Activated CD4-positive, alpha-beta T cell treated with anti-CD3 and anti-CD28 coated beads, Interleukin-2, amount 50 U/mL, for 24 hours (primary cell): ENCODE measurements at regions not wholly inside any gene's neighbourhood (a gene's known extent, or its start where the extent isn't known, plus 50 kb on each side); places are given as distances from the start of the nearest gene placed in this dataset.

Experiments
- DNase-seq, 2 donors: peaks; one replicate each; pipeline ENCODE4 v3.0.0-alpha.2; 2020; ENCODE audit warnings: low read depth in 1 of 2, low spot score in 1 of 2

- DNase-seq: no peak
Observed at GRCh38 chr15:35657679-35658311, 111.8 kb upstream of the DPH6 start.

DNA sequence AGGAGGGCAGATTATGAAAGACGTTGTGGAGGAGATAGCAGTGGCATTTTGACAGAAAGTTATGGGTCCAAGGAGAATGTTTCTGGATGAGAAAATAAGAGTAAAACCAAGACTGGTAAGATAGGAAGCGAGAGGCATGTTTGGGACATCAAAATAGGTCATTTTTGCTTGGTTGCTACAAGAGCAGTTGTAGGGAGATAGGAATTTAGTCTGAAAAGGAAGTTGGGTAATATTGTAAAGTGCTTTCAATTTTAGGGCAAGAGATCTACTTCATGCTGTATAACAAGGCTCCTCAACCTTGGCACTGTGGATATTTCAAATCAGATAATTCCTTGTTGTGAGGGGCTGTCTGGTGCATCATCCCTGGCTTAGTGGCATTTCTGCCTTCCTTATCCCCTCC, 118.0 kb upstream of the DPH6 start:
- DNase-seq: no peak

GRCh38 chr15:35665896-35666536, 120.1 kb upstream of the DPH6 start:
- DNase-seq: no peak

DNA sequence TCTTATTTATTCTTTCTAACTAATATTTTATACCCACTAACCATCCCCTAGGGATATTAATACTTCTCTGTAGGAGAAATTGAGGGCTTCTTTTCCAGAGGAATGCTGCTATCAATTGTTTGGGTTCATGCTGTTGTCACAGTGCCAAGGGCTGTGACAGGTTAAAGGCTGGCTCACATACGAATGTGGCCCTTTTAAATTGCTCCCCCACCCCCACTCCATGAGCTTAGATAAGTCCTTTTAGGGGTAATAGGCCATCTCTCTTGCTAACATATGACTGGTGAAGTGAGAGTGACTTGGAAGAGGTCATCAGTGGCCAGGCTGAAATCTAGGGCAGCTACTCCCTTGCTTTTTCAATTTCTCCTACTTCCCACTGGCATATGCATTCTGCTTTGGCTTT, 121.9 kb upstream of the DPH6 start:
- no peak for DNase-seq

DNA sequence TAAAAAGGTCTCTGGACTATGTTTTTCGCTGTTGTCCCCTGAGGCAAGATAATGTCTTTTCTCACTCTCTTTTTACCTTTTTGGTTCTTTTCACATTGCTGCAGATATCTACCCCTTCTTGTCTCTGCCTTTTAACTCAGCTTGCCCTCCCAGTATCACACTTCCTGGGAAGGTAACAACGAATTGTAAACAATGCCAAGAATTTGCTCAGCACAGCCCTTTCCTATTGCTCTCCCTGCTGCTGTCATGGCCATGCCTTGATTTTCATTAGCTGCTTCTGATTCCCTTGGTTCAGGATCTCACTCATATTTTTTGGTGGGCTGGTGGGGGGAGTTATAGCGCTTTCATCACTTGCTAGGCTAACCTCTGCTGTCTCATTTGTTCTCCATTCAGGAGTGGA, 123.1 kb upstream of the DPH6 start:
- DNase-seq: no peak

GRCh38 chr15:35669432-35670045, 123.6 kb upstream of the DPH6 start:
- no peak for DNase-seq

- DNase-seq: no peak
Observed at GRCh38 chr15:35671197-35671596, 125.2 kb upstream of the DPH6 start.

DNA sequence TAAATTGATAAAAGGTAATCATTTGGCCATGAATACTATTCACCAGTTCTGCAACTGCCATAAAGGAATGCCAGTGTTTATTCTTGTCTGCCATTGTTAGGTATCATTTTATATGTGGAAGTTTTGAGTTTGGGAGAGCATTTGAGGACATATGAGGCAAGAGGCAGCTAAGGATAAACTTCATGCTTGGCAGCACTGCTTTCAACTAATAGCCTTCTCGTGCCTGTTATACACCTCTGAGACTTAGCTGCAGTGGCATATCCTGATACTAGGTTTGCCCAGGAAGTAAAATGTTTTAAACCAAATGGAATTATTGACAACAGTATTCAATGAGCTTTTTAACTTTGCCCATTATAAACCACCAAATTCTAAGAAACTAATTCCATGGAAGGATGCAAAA, 126.0 kb upstream of the DPH6 start:
- DNase-seq: no peak

DNA sequence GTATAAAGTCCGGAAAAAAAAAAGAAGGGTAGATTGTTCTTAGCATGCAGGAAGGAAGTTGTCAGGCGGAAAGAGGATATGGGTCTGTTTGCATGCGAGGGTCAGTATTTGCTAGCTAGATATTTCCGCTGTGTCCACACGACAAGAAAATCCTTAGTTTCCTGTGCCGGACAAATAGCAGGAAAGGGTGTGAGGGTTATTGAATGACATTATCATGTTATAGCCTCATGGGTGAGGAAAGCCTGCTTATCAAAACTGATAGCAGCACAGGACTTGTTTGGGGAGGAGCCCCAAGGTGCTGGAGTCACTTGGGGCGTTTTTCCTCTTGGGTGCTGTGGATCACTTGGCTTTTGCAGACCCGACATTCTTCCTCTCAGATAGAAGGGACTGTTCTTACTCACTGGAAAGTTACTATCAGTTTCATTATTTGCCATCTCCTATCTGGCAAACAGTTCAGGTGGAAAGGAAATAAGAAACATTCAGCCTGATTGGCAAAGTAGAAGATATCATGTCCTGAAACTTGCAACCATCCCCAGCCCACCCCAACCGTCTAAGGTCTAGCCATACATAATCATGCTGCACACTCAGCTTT, 127.2 kb upstream of the DPH6 start:
- no peak for DNase-seq

- no peak for DNase-seq
Observed at GRCh38 chr15:35674873-35675781, 129.2 kb upstream of the DPH6 start.

DNA sequence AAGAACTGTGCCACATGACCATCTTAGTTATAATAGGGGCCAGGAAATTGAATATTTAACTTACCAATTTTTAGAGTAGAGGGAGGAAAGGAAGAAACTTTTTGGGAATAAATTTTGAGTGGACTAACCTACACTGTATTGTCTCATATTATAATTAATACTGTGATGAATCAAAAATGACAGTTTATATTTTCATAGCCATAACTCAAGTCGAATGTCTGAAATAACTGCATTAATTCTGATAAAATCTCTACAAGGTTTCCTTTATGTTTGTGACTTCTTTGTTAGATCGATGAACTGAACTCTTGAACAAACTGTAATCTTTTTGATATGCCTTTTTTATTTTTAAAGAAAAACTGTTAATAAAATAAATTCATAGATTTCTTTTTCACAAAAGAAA, 132.8 kb upstream of the DPH6 start:
- DNase-seq: no peak

DNA sequence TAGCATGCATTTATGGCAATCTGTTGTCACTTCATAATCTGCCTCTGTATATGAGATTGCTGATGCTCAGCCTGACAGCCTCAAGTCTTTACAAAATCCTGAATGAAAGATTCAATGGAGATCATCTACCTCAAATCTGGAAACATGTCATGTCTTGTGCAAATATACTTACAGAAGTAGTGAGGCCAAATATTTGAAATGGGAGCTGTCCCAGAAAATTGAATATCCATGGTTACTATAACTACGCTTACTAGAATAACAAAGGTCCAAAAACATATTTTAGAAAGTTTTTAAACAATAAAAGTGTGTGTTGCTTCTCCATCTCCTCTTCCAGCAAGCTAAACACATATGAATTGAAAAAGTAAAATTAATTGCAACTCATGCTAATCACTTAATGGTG, 133.2 kb upstream of the DPH6 start:
- no peak for DNase-seq

DNA sequence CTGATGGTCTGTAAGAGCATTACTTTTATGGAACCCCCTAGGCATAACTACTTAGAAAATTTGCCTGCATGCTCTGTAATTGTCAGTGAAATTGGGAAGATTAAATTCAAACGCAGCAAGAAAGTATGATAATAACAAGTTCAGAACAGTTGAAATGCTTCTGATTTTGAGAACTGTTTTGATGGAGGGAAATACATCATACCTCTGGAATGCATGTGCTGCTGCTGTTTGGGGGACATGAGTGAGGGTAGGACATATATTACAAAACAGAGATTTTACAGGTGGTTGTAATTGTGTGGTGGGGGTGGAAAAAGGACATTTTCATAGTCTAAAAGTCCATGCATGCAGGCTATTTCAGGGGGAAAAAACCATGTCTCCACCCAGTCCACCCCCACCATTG, 135.0 kb upstream of the DPH6 start:
- DNase-seq: no peak

- DNase-seq: no peak
Observed at GRCh38 chr15:35686347-35686746, 140.4 kb upstream of the DPH6 start.

- no peak for DNase-seq
Observed at GRCh38 chr15:35689266-35689665, 143.3 kb upstream of the DPH6 start.

DNA sequence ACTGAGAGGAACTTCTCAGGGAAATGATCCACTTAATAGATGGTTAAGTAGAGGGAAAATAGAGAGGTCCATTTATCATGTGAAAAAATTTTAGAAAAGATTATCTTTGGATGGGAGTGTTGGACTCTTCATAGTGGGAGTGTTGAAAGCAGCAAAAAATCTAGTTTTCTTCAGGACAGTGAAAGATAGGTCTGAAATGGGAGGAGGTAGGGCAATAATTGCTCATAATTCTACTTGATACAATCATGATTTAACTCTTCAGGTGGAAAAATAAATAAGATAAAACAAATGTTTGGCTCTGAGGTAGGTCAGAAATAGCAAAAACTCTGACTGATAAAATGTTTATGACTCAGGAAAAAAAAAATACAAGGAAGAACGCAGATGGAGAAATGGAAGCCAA, 144.1 kb upstream of the DPH6 start:
- DNase-seq: no peak

- no peak for DNase-seq
Observed at GRCh38 chr15:35690698-35691116, 144.7 kb upstream of the DPH6 start.

DNA sequence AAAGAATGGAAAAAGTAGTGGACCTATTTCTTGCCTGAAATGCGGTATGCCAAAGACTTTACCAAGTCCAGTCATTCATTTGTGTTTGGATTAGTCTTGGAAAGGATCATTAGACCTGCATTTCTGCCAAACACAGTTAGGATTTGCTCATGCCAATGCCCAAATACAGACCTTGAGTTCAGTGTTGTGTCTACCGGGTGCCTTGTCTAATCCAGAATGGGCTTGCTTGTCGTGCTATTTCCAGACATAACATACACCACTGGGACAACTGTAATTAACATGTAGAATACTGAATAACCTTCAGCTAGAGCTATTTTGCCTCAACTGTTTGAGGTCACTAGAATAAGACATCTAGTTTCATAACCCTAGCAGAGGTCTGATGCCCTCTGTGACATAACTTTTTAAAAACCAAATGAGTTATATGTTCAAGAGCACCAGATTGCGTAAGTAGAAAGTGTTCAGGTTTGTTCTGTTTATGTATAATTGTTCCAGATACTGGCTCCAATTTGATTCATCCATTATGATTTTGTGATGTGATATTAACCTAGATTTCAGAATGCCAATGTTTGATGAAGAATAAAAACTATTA, 145.3 kb upstream of the DPH6 start:
- DNase-seq: no peak

DNA sequence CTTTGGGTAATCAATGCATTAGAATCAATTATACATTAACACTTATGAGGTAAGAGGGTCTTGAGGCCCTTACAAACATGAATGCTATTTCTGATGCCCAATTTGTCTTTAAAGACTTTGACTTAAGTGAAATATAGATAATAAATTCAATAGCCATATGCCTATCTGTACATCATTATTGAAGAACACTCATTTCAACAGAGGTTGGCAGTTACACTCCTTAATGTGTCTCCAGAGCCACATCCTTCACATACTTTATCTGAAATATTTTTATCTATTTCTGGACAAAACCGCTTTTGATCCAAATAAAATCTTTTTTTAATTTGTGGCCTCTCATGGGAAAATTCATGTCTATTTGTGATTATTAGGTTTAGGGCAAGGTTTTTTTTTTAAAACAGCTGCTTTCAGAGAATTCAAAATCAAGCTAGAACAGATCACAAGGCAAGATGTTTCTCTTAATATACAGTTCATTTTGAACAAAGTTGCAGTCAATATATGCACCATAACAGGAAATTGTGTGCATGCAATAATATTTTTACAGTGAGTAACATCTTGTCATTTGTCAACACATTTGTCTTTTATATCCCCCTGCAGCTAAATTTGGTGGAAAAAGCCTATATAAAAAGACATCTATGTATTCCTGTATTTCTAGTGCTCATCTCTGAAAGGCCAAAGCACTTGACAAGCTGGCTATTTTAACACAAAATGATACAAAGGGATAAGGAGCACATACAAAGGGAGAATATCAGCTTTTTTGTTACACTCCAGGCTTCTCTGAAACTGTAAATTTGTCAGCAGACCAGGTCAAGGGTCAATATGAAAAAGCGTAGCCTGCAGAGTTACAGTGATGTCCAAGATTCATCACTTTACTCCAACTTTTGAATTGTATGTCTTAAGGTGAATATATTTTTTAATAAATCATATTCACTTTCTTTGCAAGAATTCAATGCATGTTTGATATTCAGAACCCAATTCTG, 146.2 kb upstream of the DPH6 start:
- DNase-seq: no peak

DNA sequence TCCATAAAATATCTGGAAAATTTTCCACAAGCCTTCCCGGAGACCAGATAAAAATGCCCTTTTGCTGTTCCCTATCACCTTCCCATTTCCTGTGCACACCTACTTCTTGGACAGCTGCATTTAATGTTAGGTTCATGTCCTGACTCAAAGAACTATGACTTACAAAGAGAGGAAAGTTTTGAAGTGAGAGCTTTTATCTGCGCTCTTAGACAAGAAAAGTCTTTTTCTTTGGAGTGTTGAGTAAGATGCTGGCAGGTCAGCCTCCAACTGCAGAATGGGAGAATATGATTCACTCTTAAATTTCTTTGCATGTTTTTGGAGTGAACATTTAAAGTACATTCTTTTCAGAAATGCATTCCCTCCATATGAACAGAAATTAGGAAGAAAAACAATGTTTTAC, 147.3 kb upstream of the DPH6 start:
- DNase-seq: no peak
